Transverse colon (tissue), 4 donors: ENCODE measurements at regions not wholly inside any gene's neighbourhood (a gene's known extent, or its start where the extent isn't known, plus 50 kb on each side); places are given as distances from the start of the nearest gene placed in this dataset.
"Not testable (repeated sequence)": the region's sequence is repeated elsewhere in the genome, so short reads cannot be mapped to it uniquely, and the experiment has no call there.

Experiments
- DNase-seq: peaks from one replicate; pipeline ENCODE4 v3.0.0-alpha.2; 2019
- H3K27ac ChIP-seq, 4 donors: fragments of 200-600 bp; sonication (generic); 2 replicates each; pipeline ENCODE4 v1.5.1; 2016 to 2018; ENCODE audit warnings: inconsistent platforms in 4 of 4
- H3K27me3 ChIP-seq: fragments of 200-600 bp; sonication (generic); 2 replicates; pipeline ENCODE4 v1.5.1; 2017; ENCODE audit warnings: inconsistent platforms
- H3K36me3 ChIP-seq, 4 donors: fragments of 200-600 bp; sonication (generic); 2 replicates each; pipeline ENCODE4 v1.5.1; 2017 to 2019; ENCODE audit warnings: inconsistent platforms in 4 of 4
- H3K4me1 ChIP-seq, 4 donors: fragments of 200-600 bp; sonication (generic); 2 replicates each; pipeline ENCODE4 v1.5.1; 2017 to 2020; ENCODE audit warnings: inconsistent platforms in 4 of 4
- H3K4me3 ChIP-seq, 4 donors: fragments of 200-600 bp; sonication (generic); 1 replicate in 1 of 4; 2 replicates in 3 of 4; pipeline versions ENCODE4 v1.5.1 to v1.6.1; 2017 to 2019; ENCODE audit warnings: inconsistent platforms in 4 of 4
- H3K9me3 ChIP-seq, 2 donors: fragments of 200-600 bp; sonication (generic); 2 replicates each; pipeline ENCODE4 v1.5.1; 2017 to 2019; ENCODE audit warnings: inconsistent platforms in 2 of 2
- CTCF ChIP-seq, 5 experiments: fragments of 200-600 bp in 3 of 5; fragments of 450-650 bp in 2 of 5; sonication (generic) in 3 of 5; IDR thresholded peaks; 1 replicate in 2 of 5; 2 replicates in 3 of 5; pipeline ENCODE4 v1.5.1; 2016 to 2017; ENCODE audit warnings: antibody characterized with exemption in 5 of 5, inconsistent platforms in 3 of 5, mild to moderate bottlenecking in 2 of 5, moderate library complexity in 1 of 5
- EP300 ChIP-seq: sonication (generic); formaldehyde crosslinking; IDR thresholded peaks from one replicate; pipeline ENCODE4 v1.6.1; 2017; ENCODE audit warnings: antibody characterized with exemption, low read depth
- POLR2A ChIP-seq: fragments of 450-650 bp; IDR thresholded peaks from one replicate; pipeline ENCODE4 v1.6.1; 2016; ENCODE audit warnings: antibody characterized with exemption, mild to moderate bottlenecking, moderate library complexity
- POLR2AphosphoS5 ChIP-seq, 3 donors: sonication (generic); formaldehyde crosslinking; IDR thresholded peaks; one replicate each; pipeline ENCODE4 v1.6.1; 2016; ENCODE audit warnings: antibody characterized with exemption in 3 of 3
- WGBS, 2 donors: methylation state at CpG; one replicate each; pipeline ENCODE4 v1.1.5; 2018; ENCODE audit warnings: low coverage in 1 of 2; 5-methylcytosine and 5-hydroxymethylcytosine counted together
- in situ Hi-C, 4 donors: fragments of 200-750 bp; cut with MboI; loops; one replicate each; pipeline versions ENCODE4 v1.15.0 to v1.15.1; 2017; ENCODE audit warnings: low sequenced_read_pairs in 3 of 4, low pct_ligation_motif_present in 1 of 4, low pct_unique_long_range_greater_than_20kb in 1 of 4
- intact Hi-C: fragments of 100-400 bp; cut with DNase I; formaldehyde crosslinking; loops from one replicate; pipeline ENCODE4 v1.15.1; 2023; ENCODE audit warnings: low total_unique reads

- Histone ChIP-seq H3K4me3 (no peak overlapping the region), H3K4me1 (peaks cover 0 to 19% (median 7%) of the 10 kb centered on the region in 4 donors), H3K9me3 (no peaks in the 10 kb centered on the region), H3K27ac (no peak overlapping the region), H3K27me3 (no peaks in the 10 kb centered on the region), H3K36me3 (no peaks in the 10 kb centered on the region)
- intact Hi-C loops, result no loop called here
- DNase-seq, result no peak
- 82 to 89% methylated on average over 2 of the region's 2 CpGs for WGBS, 2 donors
- TF ChIP-seq POLR2A (no peak), POLR2AphosphoS5 (IDR thresholded peaks at IDR 0.05) (no peak), EP300 (no peak), CTCF (IDR thresholded peaks at IDR 0.05) (no peak)
- in situ Hi-C loops, result loop anchor here in 2 of 4 donors (25.0 kb wide), 2 partner anchors 1280 to 1305 kb away; no protein-coding TSS in a partner anchor
Measured at GRCh38 chr3:178342111-178342510, 194.1 kb upstream of the KCNMB2 start.

- 50 to 60% methylated on average over 1 to 5 of the region's 5 CpGs for WGBS, 2 donors
- Histone ChIP-seq H3K27ac (peak overlapping the region in 3 of 4 donors; percentile 59 to 71 (median 61)), H3K9me3 (no peaks in the 10 kb centered on the region), H3K4me3 (no peak overlapping the region), H3K4me1 (peaks cover 0 to 19% (median 7%) of the 10 kb centered on the region in 4 donors), H3K27me3 (no peaks in the 10 kb centered on the region), H3K36me3 (no peaks in the 10 kb centered on the region)
- no peak for TF ChIP-seq POLR2A
- TF ChIP-seq CTCF (IDR thresholded peaks at IDR 0.05), result no peak
- peak in 1 of 3 donors; percentile 26 for TF ChIP-seq POLR2AphosphoS5 (IDR thresholded peaks at IDR 0.05)
- intact Hi-C loops (no loop called here), in situ Hi-C loops (loop anchor here in 2 of 4 donors (25.0 kb wide), 2 partner anchors 1281 to 1306 kb away; no protein-coding TSS in a partner anchor)
- peak; percentile 86 for DNase-seq
Measured at GRCh38 chr3:178343433-178344038, 192.7 kb upstream of the KCNMB2 start.

- 86 to 87% methylated on average over 2 to 4 of the region's 4 CpGs for WGBS, 2 donors
- Histone ChIP-seq H3K27me3 (no peaks in the 10 kb centered on the region), H3K36me3 (no peaks in the 10 kb centered on the region), H3K4me1 (peaks cover 0 to 19% (median 7%) of the 10 kb centered on the region in 4 donors), H3K4me3 (no peak overlapping the region), H3K9me3 (no peaks in the 10 kb centered on the region), H3K27ac (no peak overlapping the region)
- in situ Hi-C loops (loop anchor here in 2 of 4 donors (25.0 kb wide), 2 partner anchors 1284 to 1309 kb away; no protein-coding TSS in a partner anchor), intact Hi-C loops (no loop called here)
- DNase-seq, result no peak
- TF ChIP-seq POLR2A, result no peak
- TF ChIP-seq CTCF (IDR thresholded peaks at IDR 0.05), result no peak
- no peak for TF ChIP-seq POLR2AphosphoS5 (IDR thresholded peaks at IDR 0.05)
- TF ChIP-seq EP300, result no peak
Measured at GRCh38 chr3:178345944-178346343, 190.3 kb upstream of the KCNMB2 start.

GRCh38 chr3:178348561-178349217 is 187.5 kb upstream of the KCNMB2 start:
- H3K36me3 ChIP-seq, H3K27me3 ChIP-seq, H3K27ac ChIP-seq, intact Hi-C loops, H3K4me3 ChIP-seq, DNase-seq, H3K9me3 ChIP-seq, H3K4me1 ChIP-seq: not testable (repeated sequence)
- in situ Hi-C loops, result loop anchor here in 2 of 4 donors (25.0 kb wide), 2 partner anchors 1286 to 1311 kb away; no protein-coding TSS in a partner anchor
- WGBS, 2 donors, result 89 to 94% methylated on average over 1 to 11 of the region's 11 CpGs

GRCh38 chr3:178349218-178349596 is 187.0 kb upstream of the KCNMB2 start:
- H3K4me3 ChIP-seq, H3K27ac ChIP-seq, H3K27me3 ChIP-seq, H3K4me1 ChIP-seq, DNase-seq, intact Hi-C loops, H3K9me3 ChIP-seq, H3K36me3 ChIP-seq: not testable (repeated sequence)
- in situ Hi-C loops, result loop anchor here in 2 of 4 donors (25.0 kb wide), 2 partner anchors 1287 to 1312 kb away; no protein-coding TSS in a partner anchor
- 80 to 98% methylated on average over 1 to 4 of the region's 4 CpGs for WGBS, 2 donors
